ENCODE measurements at regions not wholly inside any gene's neighbourhood (a gene's known extent, or its start where the extent isn't known, plus 50 kb on each side); places are given as distances from the start of the nearest gene placed in this dataset.
"Not testable (repeated sequence)": the region's sequence is repeated elsewhere in the genome, so short reads cannot be mapped to it uniquely, and the experiment has no call there.

GRCh38 chr4:159748834-159749444 is 646.1 kb downstream of the RAPGEF2 start:
- DNase-seq = no peak

GRCh38 chr4:159757499-159757898 is 654.6 kb downstream of the RAPGEF2 start:
- no peak for DNase-seq

- no peak for DNase-seq
Observed at GRCh38 chr4:159758061-159758460, 655.2 kb downstream of the RAPGEF2 start.

DNA sequence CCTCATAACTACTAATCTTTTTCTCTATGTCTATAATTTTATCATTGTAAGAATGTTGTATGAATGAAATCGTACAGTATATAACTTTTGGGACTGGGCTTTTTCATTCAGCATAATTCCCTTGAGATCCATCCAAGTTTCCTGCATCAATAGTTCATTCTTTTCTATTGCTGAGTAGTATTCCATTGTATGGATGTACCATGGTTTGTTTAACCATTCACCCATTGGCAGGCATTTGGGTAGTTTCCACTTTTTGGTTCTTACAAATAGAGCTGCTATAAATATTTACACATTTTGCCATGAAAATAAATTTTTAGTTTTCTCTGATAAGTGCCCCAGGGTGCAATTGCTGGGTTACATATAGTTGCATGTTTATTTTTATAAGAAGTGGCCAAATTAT is 659.8 kb downstream of the RAPGEF2 start:
- no peak for DNase-seq

DNA sequence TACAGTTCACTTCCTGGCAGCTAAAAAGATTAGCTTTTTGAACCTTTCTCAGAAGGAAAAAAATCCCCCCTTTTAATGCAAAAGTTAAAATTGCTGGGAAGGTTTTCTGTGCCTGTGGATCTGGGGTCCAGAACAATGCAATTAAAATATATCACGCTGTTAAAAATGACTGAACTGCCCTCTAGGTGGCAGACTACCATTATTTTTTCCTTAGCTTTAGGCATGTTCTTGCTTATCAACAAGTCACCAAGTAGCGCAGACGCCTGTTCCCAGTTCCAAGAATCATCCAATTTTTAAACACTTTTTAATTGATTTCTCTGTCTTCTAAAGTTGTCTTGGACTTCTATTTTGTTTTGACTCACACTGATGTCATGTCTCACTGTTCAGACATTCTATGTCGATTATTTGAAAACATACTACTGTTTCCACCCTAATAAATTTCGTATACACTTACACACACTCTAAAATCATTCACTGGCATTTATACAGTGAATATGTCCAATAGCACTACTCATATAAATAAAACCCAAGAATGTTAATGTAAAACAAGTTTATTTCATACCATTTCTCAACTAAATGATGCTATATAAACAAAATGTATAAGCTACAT is 661.6 kb downstream of the RAPGEF2 start:
- DNase-seq = no peak

DNA sequence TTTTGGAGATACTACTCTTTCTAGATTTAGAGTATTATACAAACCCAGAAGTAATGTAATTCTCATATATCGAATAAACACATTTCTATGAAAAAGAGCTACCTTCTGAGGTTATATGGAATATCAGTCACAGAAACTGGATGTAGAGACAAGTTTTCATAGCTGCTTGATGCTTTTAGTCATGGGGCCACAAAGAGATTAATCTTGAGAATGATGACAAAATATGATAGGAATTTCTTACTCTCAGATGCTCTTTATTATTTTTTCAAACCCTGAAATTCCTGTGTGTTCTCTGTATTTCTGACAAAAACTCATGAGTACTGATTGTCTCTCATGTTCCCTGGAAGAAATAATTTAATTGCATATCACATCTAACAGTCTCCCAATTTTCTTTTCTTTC is 662.5 kb downstream of the RAPGEF2 start:
- DNase-seq = no peak

- DNase-seq = no peak
Observed at GRCh38 chr4:159766241-159766640, 663.4 kb downstream of the RAPGEF2 start.

GRCh38 chr4:159767406-159767805 is 664.5 kb downstream of the RAPGEF2 start:
- DNase-seq = no peak

DNA sequence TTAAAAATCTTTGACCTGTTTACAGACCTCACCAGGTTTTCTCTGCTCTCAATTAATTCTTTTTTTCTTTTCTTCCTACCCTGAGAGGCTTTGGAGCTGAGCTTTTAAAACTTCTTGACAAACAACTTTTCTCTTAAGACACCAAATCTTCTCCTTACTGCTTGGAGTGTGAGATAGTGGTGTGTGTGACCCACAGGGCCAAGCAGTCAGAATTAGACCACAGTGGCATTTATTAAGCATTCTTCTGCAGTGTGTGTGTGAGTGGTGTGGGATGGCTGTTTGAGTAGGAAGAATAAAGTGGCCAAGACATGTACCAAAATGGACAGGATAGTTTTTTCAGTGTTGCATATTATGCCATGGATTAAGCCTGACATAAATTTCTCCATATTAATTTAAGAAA is 665.1 kb downstream of the RAPGEF2 start:
- DNase-seq = no peak

DNA sequence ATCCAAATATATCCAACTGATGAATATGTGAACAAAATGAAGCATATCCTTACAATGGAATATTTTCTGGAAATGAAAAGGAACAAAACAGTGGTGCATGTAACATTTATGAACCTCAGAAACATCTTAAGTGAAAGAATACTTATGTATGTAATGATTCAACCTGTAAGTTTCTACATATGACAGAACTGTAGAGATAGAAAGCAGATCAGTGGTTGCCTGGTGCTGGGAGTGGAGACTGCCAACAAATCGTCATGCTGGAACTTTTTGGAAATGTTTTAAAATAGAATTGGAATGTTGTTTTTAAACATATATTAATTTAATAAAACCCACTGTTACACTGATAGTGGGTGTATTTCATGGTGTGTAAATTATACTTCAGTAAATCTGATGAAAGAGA is 667.5 kb downstream of the RAPGEF2 start:
- no peak for DNase-seq

GRCh38 chr4:159770969-159771368 is 668.1 kb downstream of the RAPGEF2 start:
- DNase-seq = no peak

DNA sequence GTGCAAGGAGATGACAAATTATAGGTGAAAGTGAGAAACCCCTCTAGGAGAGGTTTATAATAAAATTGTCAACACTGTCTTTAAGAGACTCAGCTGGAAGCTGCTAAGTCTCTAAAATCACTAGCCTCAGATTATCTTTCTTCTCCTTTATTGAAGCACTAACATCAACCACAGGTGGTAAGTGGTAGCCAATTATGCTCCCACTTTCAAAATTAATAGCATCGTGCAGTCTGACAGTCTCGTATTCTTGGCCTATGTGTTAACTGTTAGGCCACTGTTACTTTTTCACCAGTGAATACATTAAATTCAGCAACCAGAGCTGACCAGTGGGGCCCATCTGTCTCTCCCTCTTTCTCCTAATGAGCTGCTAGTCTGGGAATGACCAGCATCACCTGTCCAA is 674.1 kb downstream of the RAPGEF2 start:
- DNase-seq = no peak

- DNase-seq = no peak
Observed at GRCh38 chr4:159777689-159778088, 674.8 kb downstream of the RAPGEF2 start.

- DNase-seq = no peak
Observed at GRCh38 chr4:159778298-159778697, 675.4 kb downstream of the RAPGEF2 start.

- no peak for DNase-seq
Observed at GRCh38 chr4:159779716-159780115, 676.8 kb downstream of the RAPGEF2 start.

DNA sequence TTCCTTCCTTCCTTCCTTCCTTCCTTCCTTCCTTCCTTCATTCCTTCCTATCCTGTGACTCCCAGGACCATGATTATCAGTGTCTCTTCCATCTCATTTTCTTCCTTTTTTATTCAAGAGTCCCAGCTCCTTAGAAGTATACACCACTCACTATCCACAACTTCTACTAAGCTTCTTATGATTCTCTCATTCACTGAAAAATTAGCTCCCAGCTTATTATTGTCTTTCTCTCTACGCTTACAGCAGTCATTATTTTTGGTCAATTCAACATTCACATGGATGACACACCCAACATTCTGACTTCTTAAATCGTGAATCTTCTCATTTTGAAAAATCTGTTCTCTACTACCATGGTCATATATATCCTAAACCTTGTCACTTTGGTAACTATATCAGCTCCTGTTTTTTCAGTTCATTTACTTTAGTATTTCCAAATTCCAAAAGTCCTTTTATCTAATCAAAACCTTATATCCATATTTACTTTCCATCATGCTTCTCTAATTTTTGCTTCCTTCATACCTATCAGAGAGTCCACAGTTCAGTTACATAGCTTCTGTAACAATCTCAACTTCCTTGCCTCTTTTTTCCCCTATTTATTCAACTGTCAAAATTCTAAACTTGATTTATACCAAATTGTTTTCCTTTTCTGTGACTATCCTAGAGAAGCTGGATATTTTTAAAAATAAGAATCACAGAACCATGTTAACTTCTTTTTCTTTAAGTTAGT is 677.5 kb downstream of the RAPGEF2 start:
- DNase-seq = no peak

DNA sequence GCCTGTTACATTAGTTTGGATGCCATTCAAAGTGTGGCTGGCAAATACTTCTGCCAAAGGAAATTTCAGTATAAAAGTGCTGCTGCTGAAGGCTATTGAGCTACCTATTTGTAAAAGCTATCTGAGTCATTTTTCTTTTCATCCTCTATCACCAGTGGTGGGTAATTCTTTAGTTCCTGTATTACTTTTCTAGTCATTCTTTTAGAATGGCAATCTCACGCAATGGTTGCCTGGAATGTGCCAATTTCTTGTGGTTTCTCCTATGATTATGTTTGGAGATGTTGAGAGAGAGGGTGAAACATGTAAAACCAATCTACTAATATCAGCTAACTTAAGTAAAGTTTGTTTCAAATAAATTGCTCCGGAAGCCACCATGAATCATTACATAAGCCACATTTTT is 685.0 kb downstream of the RAPGEF2 start:
- no peak for DNase-seq

DNA sequence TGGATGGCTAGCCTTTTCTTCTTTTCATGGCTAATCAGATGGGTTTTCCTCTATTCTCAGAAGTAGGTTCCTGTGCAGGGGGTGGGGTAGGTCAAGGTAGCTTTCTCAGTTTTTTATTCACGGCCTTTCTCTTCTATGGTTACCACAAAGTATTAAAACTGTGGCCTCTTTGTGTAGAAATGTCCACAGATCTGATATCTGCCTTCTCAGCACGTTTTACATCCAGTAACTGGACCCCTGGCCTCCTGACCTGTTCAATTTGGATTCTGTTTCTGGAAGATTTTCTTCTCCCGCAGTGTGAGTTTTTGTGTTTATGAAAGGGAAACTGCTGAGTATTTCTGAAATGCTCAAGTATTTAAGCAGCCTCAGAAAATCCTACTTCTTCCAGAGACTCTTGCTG is 688.5 kb downstream of the RAPGEF2 start:
- DNase-seq = no peak

GRCh38 chr4:159804592-159804991 is 701.7 kb downstream of the RAPGEF2 start:
- DNase-seq = not testable (repeated sequence)

GRCh38 chr4:159823743-159824142 is 720.9 kb downstream of the RAPGEF2 start:
- no peak for DNase-seq

GRCh38 chr4:159828687-159829086 is 725.8 kb downstream of the RAPGEF2 start:
- no peak for DNase-seq

- no peak for DNase-seq
Observed at GRCh38 chr4:159829184-159829583, 726.3 kb downstream of the RAPGEF2 start.

DNA sequence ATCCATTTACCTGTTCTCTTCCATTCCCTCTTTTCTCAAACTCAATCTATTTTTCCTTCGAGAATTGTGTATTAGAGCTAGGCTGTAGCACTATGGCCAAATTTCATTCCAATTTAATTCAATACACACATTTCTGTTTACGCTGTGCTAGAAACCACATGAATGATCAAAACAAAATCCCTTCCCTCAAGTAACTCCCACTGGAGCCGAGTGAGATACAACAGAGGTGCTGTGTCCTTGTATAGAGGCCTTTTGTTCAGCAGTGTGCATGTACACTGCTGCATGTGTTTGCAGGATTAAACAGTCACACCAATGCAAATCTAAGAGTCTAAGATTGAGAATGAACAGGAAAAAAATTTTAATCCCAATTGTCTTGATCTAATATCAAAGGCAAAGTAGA is 734.2 kb downstream of the RAPGEF2 start:
- no peak for DNase-seq

DNA sequence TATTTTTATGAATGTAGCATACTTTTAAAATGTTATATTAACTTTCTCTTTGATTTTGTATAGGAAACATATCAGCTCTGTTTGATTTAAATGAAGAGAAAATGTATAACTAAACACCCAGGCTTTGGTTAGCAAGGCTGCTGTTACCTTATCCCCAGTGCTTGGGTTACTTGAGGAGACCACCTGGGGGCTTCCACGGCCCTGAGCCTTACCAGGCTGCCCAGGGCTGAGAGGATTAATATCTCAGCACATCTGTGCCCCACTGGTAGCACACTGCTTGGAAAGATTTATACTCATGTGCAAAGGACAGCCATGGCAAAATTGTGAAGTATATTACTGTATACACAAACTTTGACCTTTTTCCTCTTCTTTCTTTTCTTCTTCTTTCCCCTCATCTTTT is 752.9 kb downstream of the RAPGEF2 start:
- DNase-seq = no peak

DNA sequence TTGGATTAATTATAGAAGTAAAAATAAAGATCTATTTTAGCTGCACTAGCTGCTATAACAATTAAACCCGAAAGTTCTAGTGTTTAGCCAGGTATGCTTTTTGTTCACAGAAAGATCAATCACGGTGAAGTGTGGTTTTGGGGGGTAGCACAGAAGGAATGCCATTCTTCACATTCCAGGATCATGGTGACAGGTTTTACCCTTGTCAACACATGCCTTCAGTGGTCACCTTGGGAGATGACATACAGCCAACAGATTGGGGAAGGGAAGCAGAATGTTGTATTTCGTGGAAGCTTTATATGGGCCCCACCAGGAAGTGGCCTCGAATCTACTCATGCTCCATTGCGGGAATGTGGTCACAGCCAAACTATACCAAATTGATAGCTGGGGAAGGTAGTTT is 753.6 kb downstream of the RAPGEF2 start:
- no peak for DNase-seq
